Calu3 (cell line): ENCODE measurements at regions not wholly inside any gene's neighbourhood (a gene's known extent, or its start where the extent isn't known, plus 50 kb on each side); places are given as distances from the start of the nearest gene placed in this dataset.

Experiments
- BruUV-seq: library from RNA; stranded (reverse); fragments of 400-500 nt; replicated peaks from 2 replicates; lab custom pipeline; 2021; lab: Mats Ljungman, UMichigan
- CTCF ChIA-PET: fragments of 300-600 bp; sonication (Branson Sonifier 250); formaldehyde crosslinking; loops from one replicate; lab custom pipeline; 2022; ENCODE audit warnings: antibody characterized with exemption; lab: Charles Lee
- DNase-seq: peaks from one replicate; pipeline ENCODE4 v3.0.0; 2022
- H3K27ac Mint-ChIP-seq: one replicate; pipeline ENCODE4 v1.8.0; 2022; ENCODE audit warnings: mixed read lengths; ENCODE audit not compliant: unreplicated experiment
- H3K27me3 Mint-ChIP-seq: one replicate; pipeline ENCODE4 v1.8.0; 2022; ENCODE audit warnings: mixed read lengths; ENCODE audit not compliant: unreplicated experiment
- H3K36me3 Mint-ChIP-seq: one replicate; pipeline ENCODE4 v1.8.0; 2022; ENCODE audit warnings: mild to moderate bottlenecking, moderate library complexity, mixed read lengths; ENCODE audit not compliant: insufficient read depth, unreplicated experiment
- H3K4me1 Mint-ChIP-seq: one replicate; pipeline ENCODE4 v1.8.0; 2022; ENCODE audit warnings: mild to moderate bottlenecking, low read depth, mixed read lengths; ENCODE audit not compliant: unreplicated experiment
- H3K4me3 Mint-ChIP-seq: one replicate; pipeline ENCODE4 v1.8.0; 2022; ENCODE audit warnings: mild to moderate bottlenecking, low read depth, moderate library complexity, mixed read lengths; ENCODE audit not compliant: unreplicated experiment
- H3K9me3 Mint-ChIP-seq: one replicate; pipeline ENCODE4 v1.8.0; 2022; ENCODE audit warnings: low read depth, mixed read lengths; ENCODE audit not compliant: unreplicated experiment
- CTCF ChIP-seq: fragments of 200-600 bp; IDR thresholded peaks from one replicate; pipeline ENCODE4 v1.8.0; 2022; ENCODE audit warnings: antibody characterized with exemption; ENCODE audit not compliant: unreplicated experiment
- intact Hi-C: fragments of 100-400 bp; cut with micrococcal nuclease; formaldehyde crosslinking; loops from one replicate; pipeline ENCODE4 v1.10.0; 2022; ENCODE audit not compliant: unreplicated experiment

DNA sequence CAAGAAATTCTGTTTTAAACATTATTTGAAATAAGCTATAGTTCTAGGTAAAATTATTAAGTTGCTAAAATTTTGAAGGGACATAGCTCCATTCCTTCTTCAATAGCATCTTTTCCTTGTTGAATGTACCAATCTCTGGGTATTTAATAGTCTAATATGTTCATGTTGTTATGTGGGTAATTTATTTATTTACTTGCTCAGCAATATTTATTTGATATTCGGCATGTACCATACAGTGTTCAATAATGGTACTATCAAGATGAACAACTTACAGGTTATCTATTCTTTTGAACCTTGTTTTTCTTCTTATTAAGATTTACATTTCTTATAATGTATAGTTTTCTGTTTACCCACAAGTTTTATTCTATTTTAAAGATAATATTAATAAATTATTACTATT lies 1616.8 kb upstream of the PIK3C3 start:
- H3K27ac Mint-ChIP-seq = no peak overlapping the region
- H3K27me3 Mint-ChIP-seq = no peaks in the 10 kb centered on the region
- DNase-seq = no peak
- no peak overlapping the region for H3K4me3 Mint-ChIP-seq
- peaks cover 10% of the 10 kb centered on the region for H3K9me3 Mint-ChIP-seq
- intact Hi-C loops = no loop called here
- BruUV-seq = no TSS peak
- H3K4me1 Mint-ChIP-seq = no peaks in the 10 kb centered on the region
- no peak for TF ChIP-seq CTCF
- H3K36me3 Mint-ChIP-seq = no peaks in the 10 kb centered on the region
- CTCF ChIA-PET = no interaction called here

- Mint-ChIP-seq H3K4me1 (no peaks in the 10 kb centered on the region), H3K27me3 (no peaks in the 10 kb centered on the region), H3K4me3 (no peak overlapping the region), H3K9me3 (peaks cover 3% of the 10 kb centered on the region), H3K27ac (no peak overlapping the region), H3K36me3 (no peaks in the 10 kb centered on the region)
- intact Hi-C loops = no loop called here
- no peak for TF ChIP-seq CTCF
- CTCF ChIA-PET = no interaction called here
- BruUV-seq = no TSS peak
- no peak for DNase-seq
Measured at GRCh38 chr18:40326985-40327384, 1628.0 kb upstream of the PIK3C3 start.

GRCh38 chr18:40325988-40326387 lies 1629.0 kb upstream of the PIK3C3 start:
- CTCF ChIA-PET = no interaction called here
- BruUV-seq = no TSS peak
- DNase-seq = no peak
- H3K4me3 Mint-ChIP-seq = no peak overlapping the region
- H3K4me1 Mint-ChIP-seq = no peaks in the 10 kb centered on the region
- H3K27me3 Mint-ChIP-seq = no peaks in the 10 kb centered on the region
- peaks cover 3% of the 10 kb centered on the region for H3K9me3 Mint-ChIP-seq
- no peak overlapping the region for H3K27ac Mint-ChIP-seq
- intact Hi-C loops = no loop called here
- H3K36me3 Mint-ChIP-seq = no peaks in the 10 kb centered on the region
- TF ChIP-seq CTCF = no peak

DNA sequence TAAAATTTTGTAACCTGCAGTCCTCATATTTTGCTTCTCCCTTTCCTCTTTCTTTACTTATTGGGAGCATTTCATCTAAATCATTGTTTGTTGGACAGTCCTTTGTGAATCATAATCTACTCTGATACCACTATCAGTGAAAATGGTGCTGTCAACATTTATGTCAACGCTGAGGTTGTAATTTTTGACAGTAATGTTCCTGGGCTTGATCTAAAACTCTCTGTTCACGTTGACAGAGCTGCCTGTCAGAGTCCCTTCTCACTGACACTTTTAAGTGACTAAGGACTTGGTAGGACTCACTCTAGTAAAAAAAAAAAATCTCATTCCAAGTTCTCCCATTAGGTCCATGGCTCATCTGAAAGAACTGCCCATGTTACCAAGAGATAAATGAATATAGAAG lies 1640.8 kb upstream of the PIK3C3 start:
- no peaks in the 10 kb centered on the region for H3K36me3 Mint-ChIP-seq
- intact Hi-C loops = no loop called here
- no peak overlapping the region for H3K27ac Mint-ChIP-seq
- H3K4me3 Mint-ChIP-seq = no peak overlapping the region
- BruUV-seq = no TSS peak
- peaks cover 9% of the 10 kb centered on the region for H3K4me1 Mint-ChIP-seq
- H3K9me3 Mint-ChIP-seq = no peaks in the 10 kb centered on the region
- CTCF ChIA-PET = no interaction called here
- H3K27me3 Mint-ChIP-seq = no peaks in the 10 kb centered on the region
- no peak for DNase-seq
- no peak for TF ChIP-seq CTCF
